GM12865 (cell line): ENCODE measurements at regions not wholly inside any gene's neighbourhood (a gene's known extent, or its start where the extent isn't known, plus 50 kb on each side); places are given as distances from the start of the nearest gene placed in this dataset.

ENCODE experiments used
- DNase-seq: peaks from one replicate; pipeline ENCODE4 v3.0.0; 2010; ENCODE audit warnings: low read depth
- H3K4me3 ChIP-seq: 2 replicates; pipeline ENCODE4 v1.5.1; 2011; ENCODE audit warnings: mild to moderate bottlenecking, low read depth, low read length, control low read depth
- CTCF ChIP-seq: IDR thresholded peaks from 2 replicates; pipeline ENCODE4 v1.5.1; 2011; ENCODE audit warnings: low read length, control low read depth, low read depth, inconsistent platforms; ENCODE audit not compliant: insufficient read depth; ENCODE audit errors: missing control alignments

GRCh38 chr5:17425385-17426070 is 72.5 kb upstream of the TAF11L2 start:
- TF ChIP-seq CTCF, result no peak
- DNase-seq, result peak; percentile 27
- no peak overlapping the region for H3K4me3 ChIP-seq

GRCh38 chr5:17426104-17426749 is 71.8 kb upstream of the TAF11L2 start:
- DNase-seq, result peak; percentile 51

DNA sequence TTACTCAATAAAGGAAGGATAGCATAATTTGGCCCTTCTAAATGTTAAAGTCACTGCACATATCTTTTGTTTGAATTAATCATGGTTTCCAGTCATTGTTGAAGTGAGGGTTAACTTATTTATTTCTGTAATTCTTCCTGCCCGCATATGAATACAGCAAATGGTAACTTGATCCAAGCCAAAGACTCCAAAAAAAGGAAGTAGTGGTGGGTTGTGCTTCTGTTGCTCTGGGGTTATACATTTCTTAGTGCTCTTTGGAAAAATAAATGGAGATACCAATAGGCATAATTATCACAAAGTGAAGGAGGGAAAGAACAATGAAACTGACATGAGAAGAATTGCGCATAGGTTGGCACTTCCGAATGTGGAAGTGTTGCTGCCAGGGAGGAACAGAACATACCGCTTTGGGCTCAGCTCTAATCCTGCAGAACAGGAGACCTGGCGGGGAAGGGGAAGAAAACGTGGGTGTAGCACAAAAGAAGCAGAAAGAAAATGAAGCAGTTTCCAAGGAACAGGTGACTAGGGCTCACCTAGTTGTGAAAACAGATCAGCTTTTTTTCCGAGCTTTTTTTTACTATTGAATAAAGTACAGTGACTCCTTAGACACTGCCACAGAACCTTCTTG is 69.7 kb upstream of the TAF11L2 start:
- no peak overlapping the region for H3K4me3 ChIP-seq
- DNase-seq, result no peak
- TF ChIP-seq CTCF, result no peak

More at GRCh38 chr5:17426104-17426749, 71.8 kb upstream of the TAF11L2 start:
- no peak overlapping the region for H3K4me3 ChIP-seq
- TF ChIP-seq CTCF, result no peak

DNA sequence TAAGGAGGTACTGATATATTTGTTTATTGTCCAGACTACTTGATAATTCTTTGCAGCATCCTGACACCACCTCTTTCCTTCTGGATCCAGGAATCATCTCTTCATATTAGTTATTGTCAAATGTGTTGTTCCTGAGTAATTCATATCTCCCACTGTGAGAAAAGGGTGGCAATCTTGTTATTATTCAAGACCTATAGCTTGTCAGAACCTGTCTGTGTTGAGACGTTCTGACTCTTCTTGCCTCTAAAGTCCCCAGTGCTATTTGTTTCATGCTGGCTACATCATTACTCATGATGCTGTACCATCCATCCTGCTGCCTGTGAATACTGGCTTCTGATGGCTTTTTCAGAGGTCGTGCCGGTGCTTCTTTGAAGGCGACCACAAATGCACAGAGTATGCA is 68.7 kb upstream of the TAF11L2 start:
- H3K4me3 ChIP-seq, result no peak overlapping the region
- TF ChIP-seq CTCF, result no peak
- no peak for DNase-seq

DNA sequence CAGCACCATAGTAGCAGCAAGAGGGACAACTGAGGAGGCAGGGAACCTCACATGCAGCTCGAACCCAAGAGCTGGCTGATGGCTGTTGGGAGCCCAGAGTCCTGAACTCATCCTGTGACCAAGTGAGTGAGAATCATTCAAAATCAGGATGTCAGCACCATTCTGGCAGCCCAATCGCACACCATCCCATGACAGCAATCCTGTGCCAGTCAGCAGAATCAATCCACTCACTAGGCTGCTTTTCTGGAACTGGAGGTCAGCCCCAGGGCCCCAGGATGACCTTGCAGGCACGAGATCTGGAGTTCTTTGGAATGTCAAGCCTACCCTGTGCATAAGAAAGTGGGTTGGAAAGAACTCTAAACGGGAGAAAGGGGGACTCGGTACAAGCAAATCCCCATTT is 67.8 kb upstream of the TAF11L2 start:
- no peak overlapping the region for H3K4me3 ChIP-seq
- no peak for TF ChIP-seq CTCF
- DNase-seq, result no peak

DNA sequence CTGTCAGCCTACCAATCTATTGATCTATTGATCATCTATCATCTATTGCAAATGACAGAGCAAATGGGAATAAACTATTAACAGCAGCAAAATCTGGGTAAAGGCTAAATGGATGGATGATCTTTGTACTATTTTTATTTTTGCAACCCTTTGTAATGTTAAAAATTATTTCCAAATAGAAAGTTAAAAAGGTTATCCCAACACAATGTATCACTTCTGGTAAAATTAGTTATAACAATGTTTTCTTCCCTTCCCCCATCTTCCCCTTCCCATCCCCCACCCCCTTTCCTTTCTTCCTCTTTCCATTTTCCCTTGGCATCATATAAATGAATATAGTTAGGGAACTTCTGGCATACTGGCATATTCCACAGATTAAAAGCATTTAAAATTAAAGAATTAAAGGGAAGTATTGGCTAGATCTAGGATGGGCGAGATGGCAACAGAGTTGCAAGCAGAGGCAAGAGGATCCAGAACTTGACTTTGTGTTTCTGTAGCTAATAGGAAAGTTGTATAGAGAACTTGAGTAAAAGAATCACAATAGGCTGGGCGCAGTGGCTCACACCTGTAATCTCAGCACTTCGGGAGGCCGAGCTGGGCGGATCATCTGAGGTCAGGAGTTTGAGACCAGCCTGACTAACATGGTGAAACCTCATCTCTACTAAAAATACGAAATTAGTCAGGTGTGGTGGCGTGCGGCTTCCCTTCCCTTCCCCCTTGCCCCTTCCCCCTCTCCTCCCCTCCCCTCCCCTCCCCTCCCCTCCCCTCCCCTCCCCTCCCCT is 66.6 kb upstream of the TAF11L2 start:
- no peak for TF ChIP-seq CTCF
- peak; percentile 20 for DNase-seq
- H3K4me3 ChIP-seq, result no peak overlapping the region
